Hematopoietic multipotent progenitor cell treated with erythropoietin and hydrocortisone succinate and interleukin-3 and kit ligand, for 15 days (in vitro differentiated cells): ENCODE measurements at regions not wholly inside any gene's neighbourhood (a gene's known extent, or its start where the extent isn't known, plus 50 kb on each side); places are given as distances from the start of the nearest gene placed in this dataset.

Source experiments
- DNase-seq: peaks from one replicate; pipeline ENCODE4 v3.0.0-alpha.2; 2015; ENCODE audit warnings: low spot score

DNA sequence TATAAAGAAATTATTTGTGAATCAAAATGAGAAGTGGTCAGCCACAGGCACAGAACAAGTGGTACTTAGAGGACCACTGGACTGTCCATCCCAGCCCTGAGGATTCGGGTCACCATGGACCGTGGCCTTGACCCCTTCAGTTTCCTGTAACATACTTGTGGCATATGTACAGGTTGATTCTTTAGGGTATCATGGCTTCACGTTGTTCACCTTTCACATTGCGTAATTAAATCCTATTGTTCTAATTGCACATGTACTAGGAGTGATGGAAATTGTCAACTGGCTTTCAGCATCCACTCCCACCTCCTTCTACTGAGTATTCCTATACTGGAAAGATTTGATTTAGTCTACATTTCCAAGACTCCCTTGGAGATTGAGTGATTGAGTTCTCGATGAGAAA is 148.3 kb upstream of the GJB5 start:
- no peak for DNase-seq

GRCh38 chr1:34610063-34610462 is 144.8 kb upstream of the GJB5 start:
- no peak for DNase-seq

GRCh38 chr1:34611571-34611970 is 143.3 kb upstream of the GJB5 start:
- no peak for DNase-seq

DNA sequence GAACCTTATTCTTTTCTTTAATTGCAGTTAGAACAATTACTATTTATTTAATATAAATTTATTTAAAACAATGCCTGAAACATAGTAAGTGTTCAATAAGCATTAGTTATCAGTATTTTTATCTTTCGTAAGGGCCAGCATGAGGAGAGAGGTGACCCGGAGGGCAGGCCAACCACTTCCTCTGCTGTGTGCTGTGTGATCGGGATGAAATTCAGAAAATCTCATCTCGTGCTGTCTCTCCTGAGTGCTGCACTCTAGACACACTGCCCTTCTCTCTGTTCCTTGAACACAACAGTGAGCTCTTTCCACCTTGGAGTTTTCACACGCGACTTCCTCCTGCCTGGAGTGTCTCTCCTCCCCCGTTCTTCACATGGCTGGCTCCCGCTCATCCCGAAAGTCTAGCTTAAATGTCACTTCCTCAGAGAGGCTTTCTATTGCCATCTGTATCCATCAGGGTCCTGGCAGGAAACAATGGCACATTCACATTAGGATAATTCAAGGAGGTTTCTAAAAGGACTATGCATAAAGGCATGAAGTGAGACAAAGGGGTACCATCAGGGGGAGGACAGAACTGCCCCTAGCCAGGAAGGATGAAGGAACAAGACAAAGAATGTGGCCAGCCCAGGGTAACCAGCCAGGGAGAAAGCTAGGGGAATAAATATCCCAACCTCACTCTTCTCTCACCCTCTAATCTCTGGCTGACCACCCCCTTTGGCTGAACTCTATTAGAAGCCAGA is 142.6 kb upstream of the GJB5 start:
- DNase-seq = no peak

DNA sequence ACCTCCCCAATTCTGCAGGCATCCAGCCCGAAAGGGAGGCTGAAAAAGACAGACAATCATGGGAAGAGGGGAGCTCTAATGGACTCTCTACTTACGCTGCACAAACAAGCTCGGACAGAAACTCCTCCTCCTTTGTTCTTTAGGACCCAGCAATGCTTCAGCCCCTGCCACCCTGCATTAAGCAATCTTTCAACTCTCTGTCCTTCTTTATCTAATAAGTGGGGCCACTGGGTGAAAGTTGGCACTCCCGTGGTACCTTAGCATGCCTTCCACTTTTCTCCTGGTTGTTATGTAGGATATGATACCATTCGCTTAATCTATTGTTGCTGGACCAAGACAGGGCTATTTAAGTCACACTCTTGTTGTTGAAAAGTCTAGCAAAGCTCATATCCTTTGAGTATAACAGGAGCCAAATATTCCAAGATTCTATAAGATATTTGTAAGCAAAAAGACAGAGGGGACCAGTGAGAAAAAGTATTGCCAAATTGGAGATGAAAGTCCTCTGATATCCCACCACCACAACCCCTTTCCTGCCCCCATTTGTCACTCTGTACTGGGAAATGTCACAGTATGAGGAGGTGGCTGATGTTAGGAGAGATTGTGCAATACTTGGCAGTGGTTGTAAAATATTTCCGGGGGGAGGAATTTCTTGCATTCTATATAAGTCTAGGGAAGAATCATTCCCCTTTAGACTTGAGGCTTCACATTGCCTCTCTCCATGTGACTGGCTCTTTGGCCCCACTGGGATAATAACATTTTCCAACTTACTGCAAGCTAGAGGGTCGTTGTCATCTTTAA is 137.3 kb upstream of the GJB5 start:
- DNase-seq = no peak

DNA sequence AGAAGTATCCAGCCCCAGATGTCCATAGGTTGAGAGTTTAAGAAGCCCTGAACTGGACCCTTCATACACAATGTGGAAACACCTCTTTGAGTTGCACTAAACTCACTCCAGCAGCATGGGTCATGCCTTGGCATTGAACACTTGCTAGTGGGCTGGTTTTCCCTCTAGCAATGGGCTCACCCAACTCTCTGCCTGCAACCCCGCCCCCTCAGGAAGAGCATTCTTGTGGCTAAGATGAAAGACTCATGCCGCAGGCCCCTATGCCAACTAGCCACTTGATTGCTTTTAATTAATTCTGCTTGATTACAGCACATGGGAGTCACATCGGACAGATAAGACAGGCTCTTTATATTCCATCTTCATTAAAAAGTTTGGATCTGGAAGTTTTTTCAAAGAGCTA is 136.5 kb upstream of the GJB5 start:
- no peak for DNase-seq

GRCh38 chr1:34619256-34619655 is 135.6 kb upstream of the GJB5 start:
- no peak for DNase-seq

GRCh38 chr1:34621916-34622315 is 132.9 kb upstream of the GJB5 start:
- DNase-seq = no peak

DNA sequence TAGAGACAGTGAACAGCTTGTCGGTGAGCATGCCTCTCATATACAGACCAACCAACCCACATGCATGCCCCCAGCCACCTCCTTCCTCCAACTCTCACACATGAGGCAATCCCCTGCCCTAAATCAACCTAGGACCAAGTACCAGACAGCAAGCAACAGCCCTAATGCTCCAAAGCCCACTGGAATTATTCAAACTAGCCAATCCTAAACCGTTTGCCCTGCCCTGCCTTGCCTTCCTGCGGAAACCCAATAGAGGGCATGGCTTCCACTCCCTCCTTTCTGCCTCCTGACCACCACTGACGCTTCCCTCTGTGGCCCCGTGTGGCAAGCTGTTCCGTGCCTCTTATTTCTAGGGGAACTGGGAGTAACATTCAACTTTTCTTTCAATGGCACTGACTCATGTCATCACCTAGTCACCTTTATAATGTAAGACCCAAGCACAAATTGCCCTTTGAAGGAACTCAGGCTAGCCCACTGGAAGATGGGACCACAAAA is 129.3 kb upstream of the GJB5 start:
- no peak for DNase-seq

DNA sequence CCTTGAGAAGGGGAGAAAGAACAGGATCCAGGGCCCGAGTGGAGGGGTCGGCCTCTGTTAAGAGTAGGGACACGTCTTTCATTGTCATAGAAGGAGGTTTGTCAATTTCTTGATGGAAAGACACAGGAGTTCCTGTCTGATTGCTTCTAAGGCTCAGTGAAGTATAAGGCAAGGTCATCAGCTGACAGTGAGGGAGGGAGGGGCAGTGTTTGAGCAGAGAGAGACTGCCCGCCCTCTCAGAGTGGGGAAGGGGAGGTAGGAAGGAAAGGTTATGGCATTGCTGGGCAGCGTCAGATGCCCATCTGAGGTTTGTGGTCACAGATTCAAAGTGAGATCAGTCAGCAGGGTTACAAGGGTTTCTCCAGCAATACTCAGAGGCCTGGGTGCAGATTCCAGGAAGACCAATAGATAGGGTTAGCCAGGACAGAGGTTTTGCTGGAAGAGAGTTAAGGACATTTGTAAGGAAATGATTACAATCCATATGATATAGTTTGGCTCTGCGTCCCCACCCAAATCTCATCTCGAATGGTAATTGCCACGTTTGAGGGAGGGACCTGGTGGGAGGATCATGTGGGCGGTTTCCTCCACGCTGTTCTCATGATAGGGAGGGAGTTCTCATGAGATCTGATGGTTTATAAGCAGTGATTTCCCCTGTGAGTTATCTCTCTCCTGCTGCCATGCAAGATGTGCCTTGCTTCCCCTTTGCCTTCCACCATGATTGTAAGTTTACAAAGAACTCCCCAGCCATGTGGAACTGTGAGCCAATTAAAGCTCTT is 127.2 kb upstream of the GJB5 start:
- no peak for DNase-seq

DNA sequence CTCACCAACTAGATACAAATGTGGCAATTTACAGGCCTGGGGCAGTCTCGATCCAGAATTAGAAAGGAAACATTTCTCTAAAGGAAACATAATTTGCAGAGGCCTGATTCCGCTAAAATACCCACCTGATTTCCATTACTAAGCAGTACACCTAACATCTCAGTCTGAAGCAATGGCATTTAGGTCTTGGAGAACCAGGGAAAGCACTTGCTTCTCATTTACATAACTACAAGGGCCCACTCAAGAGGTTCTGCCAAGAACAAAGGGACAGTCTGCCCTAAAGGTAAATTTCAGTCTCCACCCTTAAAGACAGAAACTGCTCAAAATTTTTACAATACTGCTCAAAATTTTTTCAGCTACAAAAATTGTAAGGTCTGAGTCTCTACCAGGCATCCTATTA is 123.7 kb upstream of the GJB5 start:
- no peak for DNase-seq

DNA sequence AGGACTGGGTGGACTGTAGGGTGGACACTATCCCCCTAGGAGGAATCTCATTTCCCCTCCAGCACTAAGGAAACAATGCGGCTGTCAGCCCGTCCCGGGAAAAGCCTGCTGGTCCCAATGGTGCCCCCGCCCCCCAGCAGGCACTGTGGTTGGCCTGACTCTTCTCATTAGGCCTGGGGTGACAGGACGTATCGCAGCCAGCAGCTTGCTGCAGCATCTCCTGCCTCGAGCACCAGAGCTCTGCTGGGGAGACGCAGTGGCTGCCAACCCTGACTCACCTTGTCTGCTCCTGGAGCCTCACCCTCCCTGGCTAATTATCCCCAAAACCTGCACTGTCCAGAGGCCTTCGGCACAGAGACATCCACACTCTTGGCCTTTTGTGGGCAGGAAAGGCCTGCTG is 115.1 kb upstream of the GJB5 start:
- DNase-seq = no peak

- DNase-seq = no peak
Observed at GRCh38 chr1:34640654-34641401, 114.0 kb upstream of the GJB5 start.

GRCh38 chr1:34642679-34643078 is 112.2 kb upstream of the GJB5 start:
- DNase-seq = no peak

- no peak for DNase-seq
Observed at GRCh38 chr1:34645109-34645688, 109.6 kb upstream of the GJB5 start.

DNA sequence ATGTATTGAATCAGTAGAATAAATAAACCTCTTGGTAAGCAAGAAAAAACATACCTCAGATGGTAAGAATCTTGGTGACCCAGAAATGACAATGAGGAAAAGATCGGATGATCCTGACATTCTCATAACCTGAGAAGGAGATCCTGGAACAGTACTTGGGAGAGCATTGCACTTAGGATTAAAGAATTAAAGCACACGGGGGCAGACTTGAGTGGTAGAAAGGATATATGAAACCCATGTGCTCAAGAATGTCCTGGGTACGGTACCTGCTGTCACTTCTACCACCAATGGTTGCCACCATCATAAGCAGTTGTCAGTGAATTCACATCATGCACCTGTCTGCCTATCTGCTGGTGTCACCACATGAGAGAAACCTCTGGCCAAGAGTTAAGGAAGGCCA is 108.9 kb upstream of the GJB5 start:
- DNase-seq = no peak

GRCh38 chr1:34648501-34648900 is 106.3 kb upstream of the GJB5 start:
- no peak for DNase-seq

DNA sequence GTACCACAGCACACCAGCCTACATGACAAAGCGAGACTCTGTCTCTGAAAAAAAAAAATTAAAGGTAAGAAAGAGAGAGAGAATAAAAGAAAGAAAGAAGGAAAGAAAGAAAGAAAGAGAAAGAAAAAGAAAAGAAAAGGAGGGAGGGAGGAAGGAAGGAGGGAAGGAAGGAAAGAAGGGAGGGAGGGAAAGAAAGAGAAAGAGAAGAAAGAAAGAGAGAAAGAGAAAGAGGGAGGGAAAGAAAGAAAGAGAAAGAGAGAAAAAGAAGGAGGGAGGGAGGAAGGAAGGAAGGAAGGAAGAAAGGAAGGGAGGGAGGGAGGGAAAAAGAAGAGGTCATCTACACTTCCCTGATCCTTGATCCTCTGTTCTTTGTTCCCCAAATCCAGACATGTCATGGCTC is 104.8 kb upstream of the GJB5 start:
- DNase-seq = no peak

- no peak for DNase-seq
Observed at GRCh38 chr1:34650800-34651199, 104.0 kb upstream of the GJB5 start.

GRCh38 chr1:34653110-34653509 is 101.7 kb upstream of the GJB5 start:
- no peak for DNase-seq

GRCh38 chr1:34655206-34655874 is 99.5 kb upstream of the GJB5 start:
- DNase-seq = no peak
